ENCODE measurements at regions not wholly inside any gene's neighbourhood (a gene's known extent, or its start where the extent isn't known, plus 50 kb on each side); places are given as distances from the start of the nearest gene placed in this dataset.
A peak's percentile ranks its signal among the peaks of the same experiment; 100 is the strongest.

DNA sequence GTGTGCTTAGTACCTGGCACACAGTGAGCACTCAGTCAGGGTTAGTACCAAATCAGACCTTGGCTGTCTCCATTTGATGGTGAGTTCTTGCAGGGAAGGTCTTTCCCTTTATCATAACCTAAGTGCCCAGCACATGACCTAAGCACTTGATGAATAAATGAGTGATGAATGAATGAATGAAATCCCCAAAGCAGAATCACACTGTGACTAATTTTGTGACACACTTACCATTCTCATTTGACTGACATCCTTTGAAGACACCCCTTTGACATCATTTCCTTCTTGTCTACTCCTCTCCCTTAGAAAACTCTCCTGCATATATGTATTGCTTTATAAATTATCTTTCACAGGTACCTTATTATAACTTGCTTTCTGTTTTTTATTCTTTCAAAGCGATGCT lies 130.2 kb upstream of the ELL2 start:
- Histone ChIP-seq H3K4ac (ENCODE audit: low read depth in 1 of 2, low read length in 2 of 2) (no peak overlapping the region), H3K4me1 (ENCODE audit: control insufficient read depth, insufficient read depth, low read depth, low read length) (no peaks in the 10 kb centered on the region), H3K4me2 (ENCODE audit: low read length, poor library complexity, severe bottlenecking) (no peak overlapping the region), H3K18ac (ENCODE audit: low read depth in 1 of 2, low read length in 2 of 2) (no peak overlapping the region), H3K27ac (ENCODE audit: low read length, poor library complexity, severe bottlenecking) (no peak overlapping the region), H3K4me3 (ENCODE audit: insufficient read depth in 1 of 2, low read depth in 1 of 2, low read length in 2 of 2) (no peak overlapping the region), H3K27me3 (ENCODE audit: control insufficient read depth in 1 of 2, insufficient read depth in 1 of 2, low read length in 2 of 2) (no peaks in the 10 kb centered on the region), H3K9ac (ENCODE audit: low read length) (no peak overlapping the region), H3K9me3 (ENCODE audit: control insufficient read depth, low read length) (no peaks in the 10 kb centered on the region), H2AK5ac (ENCODE audit: low read length, severe bottlenecking) (no peak overlapping the region), H2BK5ac (ENCODE audit: low read depth, low read length, poor library complexity, severe bottlenecking) (no peak overlapping the region), H4K8ac (ENCODE audit: low read length) (no peak overlapping the region), H2BK15ac (ENCODE audit: low read depth, poor library complexity, severe bottlenecking) (no peak overlapping the region), H2BK120ac (ENCODE audit: low read depth, low read length) (no peak overlapping the region), H4K91ac (ENCODE audit: low read length) (no peak overlapping the region), H2AFZ (ENCODE audit: low read depth, low read length) (no peak overlapping the region), H2BK12ac (ENCODE audit: low read length in 2 of 2) (peak overlapping the region in 1 of 2 experiments; percentile 64), H3K79me1 (replicated peaks; ENCODE audit: low read length, poor library complexity, severe bottlenecking) (peaks cover 1% of the 10 kb centered on the region), H3K14ac (ENCODE audit: low read length in 2 of 2) (no peak overlapping the region), H3K36me3 (ENCODE audit: control insufficient read depth in 1 of 2, insufficient read depth in 2 of 2, low read depth in 1 of 2, low read length in 2 of 2) (no peaks in the 10 kb centered on the region), H3K23ac (ENCODE audit: low read length in 2 of 2) (no peak overlapping the region)
- WGBS, result no CpG with 5 or more reads among the region's 1 CpG
- DNase-seq, result no peak

DNA sequence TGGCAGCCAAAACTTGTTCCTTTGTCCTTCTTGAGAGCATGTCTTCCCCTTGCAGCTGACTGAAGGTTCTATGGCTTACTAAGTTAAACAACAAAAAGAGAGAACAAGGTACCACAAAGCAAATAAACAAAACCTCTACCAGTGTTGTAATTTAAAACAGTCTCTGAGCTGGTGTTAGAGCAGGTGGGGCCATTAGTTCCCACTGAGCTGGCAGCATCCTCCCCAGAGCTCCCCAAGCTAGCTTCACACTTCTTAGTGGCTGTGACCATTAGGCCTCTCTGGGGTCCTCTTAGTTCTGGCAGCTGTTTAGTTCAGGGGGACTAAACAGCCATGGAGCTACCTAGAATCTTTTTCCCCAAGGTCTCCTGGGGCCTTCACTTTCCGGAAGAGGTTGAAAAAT lies 128.6 kb upstream of the ELL2 start:
- no peak overlapping the region for H3K18ac ChIP-seq (ENCODE audit: low read depth in 1 of 2, low read length in 2 of 2)
- H3K9ac ChIP-seq (ENCODE audit: low read length), result no peak overlapping the region
- peak overlapping the region; percentile 67 for H4K91ac ChIP-seq (ENCODE audit: low read length)
- H3K14ac ChIP-seq (ENCODE audit: low read length in 2 of 2), result no peak overlapping the region
- DNase-seq, result no peak
- H3K27me3 ChIP-seq (ENCODE audit: control insufficient read depth in 1 of 2, insufficient read depth in 1 of 2, low read length in 2 of 2), result no peaks in the 10 kb centered on the region
- H3K9me3 ChIP-seq (ENCODE audit: control insufficient read depth, low read length), result no peaks in the 10 kb centered on the region
- no peak overlapping the region for H3K23ac ChIP-seq (ENCODE audit: low read length in 2 of 2)
- no peak overlapping the region for H3K4me2 ChIP-seq (ENCODE audit: low read length, poor library complexity, severe bottlenecking)
- H3K36me3 ChIP-seq (ENCODE audit: control insufficient read depth in 1 of 2, insufficient read depth in 2 of 2, low read depth in 1 of 2, low read length in 2 of 2), result no peaks in the 10 kb centered on the region
- peak overlapping the region; percentile 47 for H4K8ac ChIP-seq (ENCODE audit: low read length)
- peak overlapping the region; percentile 70 for H2BK15ac ChIP-seq (ENCODE audit: low read depth, poor library complexity, severe bottlenecking)
- peak overlapping the region; percentile 40 to 51 for H3K4ac ChIP-seq (ENCODE audit: low read depth in 1 of 2, low read length in 2 of 2)
- no peaks in the 10 kb centered on the region for H3K4me1 ChIP-seq (ENCODE audit: control insufficient read depth, insufficient read depth, low read depth, low read length)
- peaks cover 1% of the 10 kb centered on the region for H3K79me1 ChIP-seq (replicated peaks; ENCODE audit: low read length, poor library complexity, severe bottlenecking)
- no peak overlapping the region for H2BK120ac ChIP-seq (ENCODE audit: low read depth, low read length)
- no peak overlapping the region for H3K4me3 ChIP-seq (ENCODE audit: insufficient read depth in 1 of 2, low read depth in 1 of 2, low read length in 2 of 2)
- H2AK5ac ChIP-seq (ENCODE audit: low read length, severe bottlenecking), result no peak overlapping the region
- H2AFZ ChIP-seq (ENCODE audit: low read depth, low read length), result no peak overlapping the region
- no peak overlapping the region for H2BK12ac ChIP-seq (ENCODE audit: low read length in 2 of 2)
- H2BK5ac ChIP-seq (ENCODE audit: low read depth, low read length, poor library complexity, severe bottlenecking), result no peak overlapping the region
- no peak overlapping the region for H3K27ac ChIP-seq (ENCODE audit: low read length, poor library complexity, severe bottlenecking)
- no CpG with 5 or more reads among the region's 1 CpG for WGBS

DNA sequence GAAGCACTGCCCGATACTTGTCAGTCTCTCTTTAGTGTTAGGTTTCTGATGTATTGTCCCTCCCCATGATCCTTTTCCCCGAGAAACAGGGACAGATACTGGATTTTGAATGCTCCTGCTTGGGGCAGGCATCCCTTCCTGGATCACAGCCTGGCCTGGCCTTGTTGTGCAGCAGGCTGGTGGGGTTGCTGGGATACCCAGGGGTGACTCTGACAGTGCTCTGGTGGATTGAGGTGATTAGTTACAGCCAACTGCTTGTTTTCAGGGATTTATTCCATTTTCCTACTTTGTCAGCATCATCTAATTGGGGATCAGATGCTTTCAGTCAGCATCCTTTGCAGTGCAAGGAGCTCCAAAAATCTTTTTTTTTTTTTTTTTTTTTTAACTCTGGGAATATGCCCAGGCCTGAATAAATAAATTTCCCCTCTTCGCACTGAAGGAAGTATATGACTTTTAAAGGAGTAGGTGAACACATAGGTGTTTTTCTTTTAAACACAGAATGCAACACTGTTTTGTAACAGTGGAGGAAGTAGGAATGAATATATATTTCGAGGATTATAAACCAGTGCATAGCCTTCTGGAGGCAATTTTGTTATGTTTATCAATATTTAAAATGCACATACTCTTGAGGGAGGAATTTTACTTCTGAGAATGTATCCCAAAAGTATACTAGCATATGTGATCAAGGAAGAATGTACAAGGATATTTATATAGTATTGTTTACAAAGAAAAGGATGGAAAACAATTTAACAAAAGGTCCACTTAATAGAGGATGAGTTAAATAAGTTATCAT lies 127.3 kb upstream of the ELL2 start:
- no peak for DNase-seq
- H3K4ac ChIP-seq (ENCODE audit: low read depth in 1 of 2, low read length in 2 of 2), result no peak overlapping the region
- H3K4me3 ChIP-seq (ENCODE audit: insufficient read depth in 1 of 2, low read depth in 1 of 2, low read length in 2 of 2), result no peak overlapping the region
- no peaks in the 10 kb centered on the region for H3K4me1 ChIP-seq (ENCODE audit: control insufficient read depth, insufficient read depth, low read depth, low read length)
- H2BK120ac ChIP-seq (ENCODE audit: low read depth, low read length), result no peak overlapping the region
- H2AFZ ChIP-seq (ENCODE audit: low read depth, low read length), result no peak overlapping the region
- H2BK15ac ChIP-seq (ENCODE audit: low read depth, poor library complexity, severe bottlenecking), result no peak overlapping the region
- no peak overlapping the region for H4K8ac ChIP-seq (ENCODE audit: low read length)
- peak overlapping the region; percentile 12 to 38 for H2BK12ac ChIP-seq (ENCODE audit: low read length in 2 of 2)
- no peaks in the 10 kb centered on the region for H3K9me3 ChIP-seq (ENCODE audit: control insufficient read depth, low read length)
- H3K36me3 ChIP-seq (ENCODE audit: control insufficient read depth in 1 of 2, insufficient read depth in 2 of 2, low read depth in 1 of 2, low read length in 2 of 2), result no peaks in the 10 kb centered on the region
- no peak overlapping the region for H4K91ac ChIP-seq (ENCODE audit: low read length)
- no peak overlapping the region for H3K9ac ChIP-seq (ENCODE audit: low read length)
- H3K14ac ChIP-seq (ENCODE audit: low read length in 2 of 2), result no peak overlapping the region
- no peak overlapping the region for H3K27ac ChIP-seq (ENCODE audit: low read length, poor library complexity, severe bottlenecking)
- no peak overlapping the region for H2AK5ac ChIP-seq (ENCODE audit: low read length, severe bottlenecking)
- 96% methylated on average over 3 of the region's 4 CpGs for WGBS
- H3K4me2 ChIP-seq (ENCODE audit: low read length, poor library complexity, severe bottlenecking), result no peak overlapping the region
- H3K27me3 ChIP-seq (ENCODE audit: control insufficient read depth in 1 of 2, insufficient read depth in 1 of 2, low read length in 2 of 2), result no peaks in the 10 kb centered on the region
- no peak overlapping the region for H2BK5ac ChIP-seq (ENCODE audit: low read depth, low read length, poor library complexity, severe bottlenecking)
- H3K79me1 ChIP-seq (replicated peaks; ENCODE audit: low read length, poor library complexity, severe bottlenecking), result peaks cover 1% of the 10 kb centered on the region
- no peak overlapping the region for H3K23ac ChIP-seq (ENCODE audit: low read length in 2 of 2)
- peak overlapping the region in 1 of 2 experiments; percentile 25 for H3K18ac ChIP-seq (ENCODE audit: low read depth in 1 of 2, low read length in 2 of 2)

DNA sequence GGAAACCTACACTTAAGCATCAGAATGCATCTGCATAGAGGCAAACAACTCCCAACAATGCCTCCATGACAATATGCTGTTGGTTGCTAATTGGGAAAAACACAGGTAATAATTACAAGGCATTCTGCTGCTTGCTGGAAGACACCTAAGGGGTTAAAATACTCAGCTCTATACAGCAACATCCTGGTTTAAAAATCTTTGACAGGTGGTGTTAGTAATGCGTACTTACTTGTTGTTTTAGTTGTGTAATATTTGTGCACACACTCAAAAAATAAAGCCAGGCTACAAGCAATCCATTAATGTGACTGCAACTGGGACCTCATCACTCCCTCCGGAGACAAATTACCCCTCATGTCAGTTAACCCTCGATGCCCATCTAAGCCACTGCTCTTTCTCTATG lies 126.3 kb upstream of the ELL2 start:
- Histone ChIP-seq H3K36me3 (ENCODE audit: control insufficient read depth in 1 of 2, insufficient read depth in 2 of 2, low read depth in 1 of 2, low read length in 2 of 2) (no peaks in the 10 kb centered on the region), H3K79me1 (replicated peaks; ENCODE audit: low read length, poor library complexity, severe bottlenecking) (peaks cover 1% of the 10 kb centered on the region), H2BK120ac (ENCODE audit: low read depth, low read length) (no peak overlapping the region), H3K4me3 (ENCODE audit: insufficient read depth in 1 of 2, low read depth in 1 of 2, low read length in 2 of 2) (no peak overlapping the region), H2BK15ac (ENCODE audit: low read depth, poor library complexity, severe bottlenecking) (peak overlapping the region; percentile 68), H3K23ac (ENCODE audit: low read length in 2 of 2) (no peak overlapping the region), H3K9me3 (ENCODE audit: control insufficient read depth, low read length) (no peaks in the 10 kb centered on the region), H3K4me2 (ENCODE audit: low read length, poor library complexity, severe bottlenecking) (no peak overlapping the region), H4K91ac (ENCODE audit: low read length) (no peak overlapping the region), H3K18ac (ENCODE audit: low read depth in 1 of 2, low read length in 2 of 2) (no peak overlapping the region), H3K27me3 (ENCODE audit: control insufficient read depth in 1 of 2, insufficient read depth in 1 of 2, low read length in 2 of 2) (no peaks in the 10 kb centered on the region), H3K9ac (ENCODE audit: low read length) (no peak overlapping the region), H2BK5ac (ENCODE audit: low read depth, low read length, poor library complexity, severe bottlenecking) (no peak overlapping the region), H3K27ac (ENCODE audit: low read length, poor library complexity, severe bottlenecking) (no peak overlapping the region), H2AFZ (ENCODE audit: low read depth, low read length) (no peak overlapping the region), H3K4me1 (ENCODE audit: control insufficient read depth, insufficient read depth, low read depth, low read length) (no peaks in the 10 kb centered on the region), H4K8ac (ENCODE audit: low read length) (no peak overlapping the region), H3K14ac (ENCODE audit: low read length in 2 of 2) (no peak overlapping the region), H2BK12ac (ENCODE audit: low read length in 2 of 2) (no peak overlapping the region), H3K4ac (ENCODE audit: low read depth in 1 of 2, low read length in 2 of 2) (no peak overlapping the region), H2AK5ac (ENCODE audit: low read length, severe bottlenecking) (no peak overlapping the region)
- WGBS, result 65% methylated on average over 2 of the region's 3 CpGs
- no peak for DNase-seq
